Adipocyte (in vitro differentiated cells): ENCODE measurements at regions not wholly inside any gene's neighbourhood (a gene's known extent, or its start where the extent isn't known, plus 50 kb on each side); places are given as distances from the start of the nearest gene placed in this dataset.
A peak's percentile ranks its signal among the peaks of the same experiment; 100 is the strongest.
"Not testable (repeated sequence)": the region's sequence is repeated elsewhere in the genome, so short reads cannot be mapped to it uniquely, and the experiment has no call there.

Experiments
- DNase-seq: peaks from one replicate; pipeline ENCODE4 v3.0.0-alpha.2; 2015; ENCODE audit warnings: low read depth
- H3K27me3 ChIP-seq: replicated peaks from 2 replicates; pipeline ENCODE4 v1.7.0; 2013; ENCODE audit warnings: mild to moderate bottlenecking, low read length, moderate library complexity; ENCODE audit not compliant: control insufficient read depth, insufficient read depth
- H3K36me3 ChIP-seq: 2 replicates; pipeline ENCODE4 v1.7.0; 2013; ENCODE audit warnings: low read length, mild to moderate bottlenecking, moderate library complexity; ENCODE audit not compliant: control insufficient read depth, insufficient read depth, severe bottlenecking
- H3K4me1 ChIP-seq: 2 replicates; pipeline ENCODE4 v1.7.0; 2013; ENCODE audit warnings: mild to moderate bottlenecking, low read length, moderate library complexity; ENCODE audit not compliant: control insufficient read depth, insufficient read depth
- H3K4me3 ChIP-seq: 2 replicates; pipeline ENCODE4 v1.7.0; 2013; ENCODE audit warnings: mild to moderate bottlenecking, low read length, moderate library complexity
- H3K9ac ChIP-seq: 2 replicates; pipeline ENCODE4 v1.7.0; 2013; ENCODE audit warnings: mild to moderate bottlenecking, low read length, moderate library complexity
- H3K9me3 ChIP-seq: 2 replicates; pipeline ENCODE4 v1.7.0; 2013; ENCODE audit warnings: mild to moderate bottlenecking, low read length, moderate library complexity; ENCODE audit not compliant: control insufficient read depth

DNA sequence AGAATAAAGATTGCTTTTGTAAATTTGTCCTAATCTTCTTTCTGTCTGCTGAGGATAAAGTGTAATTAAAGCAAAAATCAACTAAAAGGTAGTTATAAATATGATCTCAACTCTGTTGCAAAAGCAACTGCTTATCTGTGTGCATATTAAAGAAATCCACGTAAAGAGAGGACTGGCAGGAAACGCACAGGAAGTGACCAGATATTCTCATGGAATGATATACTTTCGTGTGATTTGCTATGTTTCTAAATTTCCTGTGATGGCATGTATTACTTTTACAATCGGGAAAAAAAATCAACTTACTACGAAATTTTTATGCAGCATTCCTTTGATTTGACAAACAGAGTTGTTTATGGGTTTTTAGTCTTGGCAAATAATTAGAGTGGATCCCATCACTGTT, 75.4 kb downstream of the RGS2 start:
- Histone ChIP-seq H3K9ac (no peak overlapping the region), H3K4me1 (peaks cover 13% of the 10 kb centered on the region), H3K27me3 (no peaks in the 10 kb centered on the region), H3K36me3 (no peaks in the 10 kb centered on the region), H3K4me3 (no peak overlapping the region), H3K9me3 (no peaks in the 10 kb centered on the region)
- no peak for DNase-seq

DNA sequence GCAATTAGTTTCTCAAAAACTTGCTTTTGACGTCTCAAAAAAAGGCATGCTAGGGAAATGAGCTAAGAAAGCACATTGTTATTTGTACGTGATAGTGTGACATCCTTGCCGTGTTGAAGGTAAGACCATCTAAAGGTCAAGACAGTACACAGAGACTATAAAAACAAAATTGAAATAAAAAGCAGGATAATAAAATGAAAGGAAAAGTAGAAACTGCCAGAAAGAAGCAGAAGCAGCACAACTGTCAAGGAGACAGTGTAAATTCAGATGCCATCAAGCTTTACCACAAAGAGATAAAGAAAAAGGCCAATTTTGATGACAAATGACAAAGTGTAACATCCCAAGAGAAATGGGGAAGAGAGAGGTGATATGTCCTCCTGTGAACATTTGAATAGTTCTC, 76.5 kb downstream of the RGS2 start:
- not testable (repeated sequence) for DNase-seq, H3K36me3 ChIP-seq, H3K9me3 ChIP-seq, H3K4me3 ChIP-seq, H3K27me3 ChIP-seq, H3K9ac ChIP-seq, H3K4me1 ChIP-seq

DNA sequence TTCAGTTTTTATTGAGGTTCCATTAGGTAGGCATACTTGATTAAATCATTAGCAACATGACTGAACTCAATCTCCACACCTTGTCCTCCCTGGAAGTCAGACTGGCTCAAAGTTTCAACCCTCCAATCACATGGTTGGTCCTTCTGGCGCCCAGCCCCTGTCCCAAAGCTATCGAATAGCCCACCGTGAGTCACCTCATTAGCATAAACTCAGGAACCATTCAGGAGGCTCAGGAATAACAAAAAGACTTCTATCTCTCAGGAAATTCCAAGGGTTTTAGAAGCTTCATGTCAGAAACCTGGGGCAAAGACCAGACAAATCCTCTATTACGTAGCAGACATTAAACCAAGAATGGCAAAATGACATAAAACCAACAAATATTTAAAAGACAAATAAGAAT, 78.6 kb downstream of the RGS2 start:
- no peak overlapping the region for H3K4me3 ChIP-seq
- no peaks in the 10 kb centered on the region for H3K9me3 ChIP-seq
- no peak for DNase-seq
- no peaks in the 10 kb centered on the region for H3K4me1 ChIP-seq
- H3K36me3 ChIP-seq = no peaks in the 10 kb centered on the region
- no peak overlapping the region for H3K9ac ChIP-seq
- H3K27me3 ChIP-seq = no peaks in the 10 kb centered on the region

DNA sequence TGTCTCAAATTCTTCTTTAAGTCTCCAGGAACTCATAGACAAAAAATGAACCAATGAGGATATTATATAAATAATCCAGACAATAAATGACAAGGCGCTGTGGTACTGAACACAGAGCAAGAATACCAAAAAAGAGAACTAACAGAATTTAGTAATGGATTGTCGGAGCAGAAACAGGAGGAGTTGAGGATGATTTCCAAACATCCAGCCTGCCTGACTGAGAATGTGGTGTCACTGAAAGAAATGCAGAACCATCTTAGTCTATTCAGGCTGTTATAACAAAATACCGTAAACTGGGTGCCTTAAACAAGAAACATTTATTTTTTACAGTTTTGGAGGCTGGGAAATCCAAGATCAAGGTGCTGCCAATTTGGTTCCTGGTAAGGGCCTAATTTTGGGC, 79.7 kb downstream of the RGS2 start:
- H3K36me3 ChIP-seq = no peaks in the 10 kb centered on the region
- H3K9ac ChIP-seq = no peak overlapping the region
- no peaks in the 10 kb centered on the region for H3K4me1 ChIP-seq
- no peaks in the 10 kb centered on the region for H3K27me3 ChIP-seq
- no peak overlapping the region for H3K4me3 ChIP-seq
- no peak for DNase-seq
- no peaks in the 10 kb centered on the region for H3K9me3 ChIP-seq

DNA sequence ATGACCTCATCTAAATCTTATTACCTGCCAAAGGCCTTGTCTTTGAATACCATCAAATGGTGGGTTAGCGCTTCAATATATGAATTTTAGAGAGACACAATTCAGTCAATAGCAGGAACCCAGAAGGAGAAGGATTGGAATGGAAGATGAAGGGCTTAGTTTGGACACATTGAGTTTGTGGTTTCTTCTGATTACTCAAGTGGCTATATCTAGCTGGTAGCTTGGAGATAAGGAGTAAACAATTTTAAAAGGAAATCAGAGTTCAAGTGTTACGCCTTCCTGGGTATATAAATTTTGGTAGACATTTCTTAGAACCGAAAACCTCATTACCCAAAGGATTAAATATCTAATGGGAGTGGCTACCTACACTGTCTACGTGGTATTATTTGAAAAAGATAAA, 80.2 kb downstream of the RGS2 start:
- H3K9ac ChIP-seq = no peak overlapping the region

DNA sequence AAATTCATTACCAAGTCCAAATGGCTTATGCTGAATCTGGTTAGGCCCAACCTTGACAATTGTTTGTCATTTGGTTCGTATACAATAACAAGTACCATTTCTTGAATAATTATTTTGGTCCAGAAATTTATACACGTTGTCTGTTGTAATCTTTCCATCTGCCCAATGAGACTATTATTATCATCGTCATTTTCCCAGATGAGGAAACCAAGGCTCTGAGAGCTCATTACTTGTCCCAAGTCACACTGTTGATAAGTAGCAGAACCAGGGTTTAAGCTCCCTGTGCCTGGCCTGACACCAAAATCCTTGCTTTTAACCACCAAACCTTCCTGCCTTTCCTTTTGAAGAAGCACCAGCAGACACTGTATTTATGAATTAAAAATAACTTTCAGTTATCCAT, 81.3 kb downstream of the RGS2 start:
- H3K4me3 ChIP-seq = no peak overlapping the region
- no peaks in the 10 kb centered on the region for H3K27me3 ChIP-seq
- H3K36me3 ChIP-seq = no peaks in the 10 kb centered on the region
- H3K9ac ChIP-seq = no peak overlapping the region
- H3K4me1 ChIP-seq = no peaks in the 10 kb centered on the region
- no peaks in the 10 kb centered on the region for H3K9me3 ChIP-seq
- no peak for DNase-seq

More for the DNA sequence above, 80.2 kb downstream of the RGS2 start:
- DNase-seq = no peak
- H3K9me3 ChIP-seq = no peaks in the 10 kb centered on the region
- H3K4me1 ChIP-seq = no peaks in the 10 kb centered on the region
- no peaks in the 10 kb centered on the region for H3K36me3 ChIP-seq
- H3K27me3 ChIP-seq = no peaks in the 10 kb centered on the region
- H3K4me3 ChIP-seq = no peak overlapping the region

DNA sequence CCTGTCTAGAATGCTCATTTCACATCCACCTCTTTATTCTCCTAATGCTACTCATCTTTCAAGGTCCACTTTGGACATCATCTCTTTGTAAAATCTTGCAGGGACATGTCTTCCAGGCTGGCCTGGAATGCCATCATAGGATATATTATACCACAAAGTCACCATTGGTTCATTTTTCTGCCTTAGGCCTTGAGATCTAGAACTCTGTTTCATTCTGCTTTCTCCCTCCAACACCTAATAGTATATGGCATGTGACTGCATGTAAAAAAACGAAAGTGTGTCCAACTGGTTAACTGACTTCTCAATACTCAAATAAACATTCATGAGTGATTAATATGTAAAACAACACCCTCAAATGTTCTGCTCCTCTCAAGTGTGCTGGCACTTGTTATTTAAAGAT, 84.1 kb downstream of the RGS2 start:
- Histone ChIP-seq H3K9me3 (no peaks in the 10 kb centered on the region), H3K9ac (no peak overlapping the region), H3K4me1 (no peaks in the 10 kb centered on the region), H3K36me3 (no peaks in the 10 kb centered on the region), H3K27me3 (no peaks in the 10 kb centered on the region), H3K4me3 (no peak overlapping the region)
- DNase-seq = no peak

DNA sequence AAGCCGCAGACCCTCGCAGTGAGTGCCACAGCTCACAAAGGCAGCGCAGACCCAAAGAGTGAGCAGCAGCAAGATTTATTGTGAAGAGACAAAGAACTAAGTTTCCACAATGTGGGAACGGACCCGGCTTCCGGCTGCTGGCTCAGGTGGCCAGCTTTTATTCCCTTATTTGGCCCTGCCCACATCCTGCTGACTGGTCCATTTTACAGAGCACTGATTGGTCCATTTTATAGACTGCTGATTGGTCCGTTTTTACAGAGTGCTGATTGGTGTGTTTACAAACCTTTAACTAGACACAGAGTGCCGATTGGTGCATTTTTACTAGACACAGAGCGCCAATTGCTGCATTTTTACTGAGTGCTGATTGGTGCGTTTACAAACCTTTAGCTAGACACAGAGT, 86.6 kb downstream of the RGS2 start:
- H3K9me3 ChIP-seq, DNase-seq, H3K9ac ChIP-seq, H3K4me3 ChIP-seq, H3K36me3 ChIP-seq, H3K4me1 ChIP-seq, H3K27me3 ChIP-seq: not testable (repeated sequence)

DNA sequence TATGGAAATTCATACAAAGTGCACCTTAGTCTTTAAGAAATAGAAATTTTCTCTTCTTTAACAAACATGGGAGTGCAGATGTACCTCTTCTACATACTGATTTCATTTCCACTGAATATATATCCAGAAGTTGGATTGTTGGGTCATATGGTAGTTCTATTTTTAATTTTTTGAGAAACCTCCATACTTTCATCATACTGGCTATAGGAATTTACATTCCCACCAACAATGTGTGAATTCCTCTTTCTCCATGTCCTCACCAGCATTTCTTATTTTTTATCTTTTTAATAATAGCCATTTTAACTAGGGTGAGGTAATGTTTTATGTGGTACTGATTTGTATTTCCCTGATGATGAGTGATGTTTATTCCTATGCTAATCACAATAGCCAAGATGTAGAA, 87.5 kb downstream of the RGS2 start:
- no peak overlapping the region for H3K9ac ChIP-seq
- no peaks in the 10 kb centered on the region for H3K36me3 ChIP-seq
- H3K27me3 ChIP-seq = no peaks in the 10 kb centered on the region
- no peak overlapping the region for H3K4me3 ChIP-seq
- H3K4me1 ChIP-seq = no peaks in the 10 kb centered on the region
- DNase-seq = no peak
- no peaks in the 10 kb centered on the region for H3K9me3 ChIP-seq

DNA sequence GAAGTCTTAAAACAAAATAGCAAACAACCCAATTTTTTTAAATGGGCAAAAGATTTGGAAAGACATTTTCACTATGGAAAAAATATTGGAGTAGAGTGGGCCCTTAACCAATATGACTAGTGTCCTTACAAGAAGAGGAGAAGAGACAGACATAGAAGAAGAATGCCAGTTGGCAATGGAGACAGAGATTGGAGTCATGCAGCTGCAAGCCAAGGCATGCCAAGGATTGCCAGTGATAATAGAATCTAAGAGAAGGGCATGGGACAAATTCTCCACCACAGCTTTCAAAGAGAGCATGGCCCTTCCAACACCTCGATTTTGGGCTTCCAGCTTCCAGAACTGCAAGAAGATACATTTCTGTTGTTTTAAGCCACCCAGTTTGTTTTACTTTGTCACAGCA, 92.7 kb downstream of the RGS2 start:
- no peak for DNase-seq
- peaks cover 13% of the 10 kb centered on the region for H3K4me1 ChIP-seq
- H3K9ac ChIP-seq = no peak overlapping the region
- no peaks in the 10 kb centered on the region for H3K27me3 ChIP-seq
- no peak overlapping the region for H3K4me3 ChIP-seq
- H3K36me3 ChIP-seq = no peaks in the 10 kb centered on the region
- H3K9me3 ChIP-seq = no peaks in the 10 kb centered on the region

DNA sequence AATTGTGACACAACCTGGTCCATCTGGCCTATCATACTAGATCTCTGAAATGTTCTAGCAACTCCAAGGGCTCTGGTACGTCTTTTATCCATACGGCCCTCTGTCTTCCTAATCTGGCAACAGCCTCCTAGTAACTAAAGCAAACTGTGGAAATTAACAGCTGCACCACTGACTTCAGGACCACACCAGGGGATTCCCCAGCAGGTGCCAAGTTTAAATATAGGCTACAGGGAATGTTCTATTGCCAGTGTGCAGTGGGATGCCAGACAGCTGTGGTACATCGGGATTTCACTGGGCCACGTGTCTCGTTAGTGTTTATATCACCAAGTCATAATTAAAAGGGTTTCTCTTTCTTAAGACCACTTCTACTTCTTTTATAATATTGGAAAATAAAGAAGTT, 94.3 kb downstream of the RGS2 start:
- Histone ChIP-seq H3K4me1 (peaks cover 23% of the 10 kb centered on the region), H3K36me3 (no peaks in the 10 kb centered on the region), H3K9me3 (no peaks in the 10 kb centered on the region), H3K9ac (no peak overlapping the region), H3K27me3 (no peaks in the 10 kb centered on the region), H3K4me3 (no peak overlapping the region)
- no peak for DNase-seq

DNA sequence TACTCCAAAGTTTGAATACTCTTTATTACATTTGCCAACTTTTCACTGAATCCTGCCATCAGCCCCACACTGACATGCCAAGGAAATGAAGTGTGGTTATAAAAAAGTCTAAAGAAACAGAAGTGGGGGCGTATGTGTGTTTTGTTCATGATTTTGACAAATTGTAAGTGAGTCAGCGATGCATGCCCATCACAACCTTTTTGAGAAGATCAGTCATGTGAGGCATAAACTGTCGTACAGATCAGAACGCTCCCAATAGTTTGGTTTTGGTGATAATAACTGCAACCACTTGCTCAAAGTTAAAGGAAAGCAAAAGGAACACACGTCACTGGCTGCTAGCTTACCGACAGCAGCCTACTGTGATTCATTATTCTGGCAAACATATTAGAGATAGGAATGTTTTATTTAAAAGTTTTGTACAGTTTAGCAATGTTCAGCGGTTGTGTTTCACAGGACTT, 95.6 kb downstream of the RGS2 start:
- peak; percentile 80 for DNase-seq

More for the DNA sequence above, 95.6 kb downstream of the RGS2 start:
- Histone ChIP-seq H3K4me1 (peaks cover 32% of the 10 kb centered on the region), H3K36me3 (no peaks in the 10 kb centered on the region), H3K9me3 (no peaks in the 10 kb centered on the region), H3K27me3 (no peaks in the 10 kb centered on the region), H3K4me3 (peak overlapping the region; percentile 75), H3K9ac (peak overlapping the region; percentile 46)
